Natural killer cell (primary cell): ENCODE measurements at regions not wholly inside any gene's neighbourhood (a gene's known extent, or its start where the extent isn't known, plus 50 kb on each side); places are given as distances from the start of the nearest gene placed in this dataset.

Experiments
- ATAC-seq, 3 donors: fragments of 150-1000 bp in 2 of 3; fragments of 200-7000 bp in 1 of 3; cut with Tn5 transposase; 1 replicate in 1 of 3; 2 replicates in 2 of 3; pipeline ENCODE4 v1.10.0; 2021; ENCODE audit warnings: mild to moderate bottlenecking in 2 of 3, moderate library complexity in 2 of 3
- DNase-seq, 2 donors: peaks; one replicate each; pipeline versions ENCODE4 v3.0.0 to v3.0.0-alpha.2; 2013 to 2021; ENCODE audit warnings: mixed read lengths in 1 of 2
- H3K27ac ChIP-seq: one replicate; pipeline ENCODE4 v1.5.1; 2013; ENCODE audit warnings: mild to moderate bottlenecking, low read length
- H3K27me3 ChIP-seq: one replicate; pipeline ENCODE4 v1.6.1; 2013; ENCODE audit warnings: low read length; ENCODE audit not compliant: control insufficient read depth, insufficient read depth
- H3K36me3 ChIP-seq: one replicate; pipeline ENCODE4 v1.6.1; 2013; ENCODE audit warnings: low read length; ENCODE audit not compliant: control insufficient read depth, insufficient read depth
- H3K4me1 ChIP-seq: one replicate; pipeline ENCODE4 v1.6.1; 2013; ENCODE audit warnings: low read length; ENCODE audit not compliant: control insufficient read depth, insufficient read depth
- H3K4me3 ChIP-seq: one replicate; pipeline ENCODE4 v1.5.1; 2013; ENCODE audit warnings: low read length
- H3K9me3 ChIP-seq: one replicate; pipeline ENCODE4 v1.6.1; 2013; ENCODE audit warnings: low read length; ENCODE audit not compliant: control insufficient read depth, insufficient read depth
- H3K27ac Mint-ChIP-seq, 2 donors: one replicate each; pipeline ENCODE4 v1.8.0; 2022; ENCODE audit warnings: mild to moderate bottlenecking in 2 of 2, mixed read lengths in 2 of 2, moderate library complexity in 1 of 2
- H3K27me3 Mint-ChIP-seq, 2 donors: one replicate each; pipeline ENCODE4 v1.8.0; 2022; ENCODE audit warnings: low read depth in 2 of 2, mixed read lengths in 2 of 2
- H3K36me3 Mint-ChIP-seq: one replicate; pipeline ENCODE4 v1.8.0; 2022; ENCODE audit warnings: mixed read lengths
- H3K4me1 Mint-ChIP-seq, 2 donors: one replicate each; pipeline ENCODE4 v1.8.0; 2022; ENCODE audit warnings: mixed read lengths in 2 of 2
- H3K4me3 Mint-ChIP-seq: one replicate; pipeline ENCODE4 v1.8.0; 2022; ENCODE audit warnings: mild to moderate bottlenecking, moderate library complexity, mixed read lengths
- H3K9me3 Mint-ChIP-seq, 2 donors: one replicate each; pipeline ENCODE4 v1.8.0; 2022; ENCODE audit warnings: mixed read lengths in 2 of 2
- WGBS: methylation state at CpG from one replicate; pipeline ENCODE4 v1.1.7; 2013; ENCODE audit warnings: missing lambda C conversion rate; ENCODE audit not compliant: insufficient coverage; 5-methylcytosine and 5-hydroxymethylcytosine counted together
- intact Hi-C: fragments of 100-400 bp; cut with micrococcal nuclease; formaldehyde crosslinking; loops from one replicate; pipeline ENCODE4 v1.14.2; 2022
- TF ChIP-seq, protein P1 (sequence below): fragments of 200-600 bp; IDR thresholded peaks from one replicate; pipeline ENCODE4 v1.8.0; 2022; ENCODE audit warnings: antibody characterized with exemption

DNA sequence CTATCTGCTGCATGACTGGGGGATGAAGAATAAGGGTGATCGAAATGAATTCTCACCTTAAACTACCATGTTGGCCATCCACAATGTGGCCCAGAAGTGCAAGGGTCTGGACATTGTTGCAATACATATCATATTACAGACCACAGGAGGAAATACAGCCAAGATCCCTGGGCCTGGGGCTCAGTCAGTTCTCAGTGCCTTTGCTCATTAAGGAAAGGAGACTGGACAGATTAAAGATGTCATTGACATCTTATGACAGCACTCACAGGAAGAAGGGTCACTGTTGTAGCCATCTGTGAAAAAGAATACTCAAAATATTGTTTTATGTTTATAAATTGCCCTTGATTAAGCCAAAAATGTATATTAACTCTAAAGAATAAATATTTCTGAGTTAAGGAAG, 1345.2 kb downstream of the FSTL5 start:
- no peaks in the 10 kb centered on the region for H3K4me1 ChIP-seq
- H3K27ac ChIP-seq, result no peak overlapping the region
- Mint-ChIP-seq H3K36me3 (no peaks in the 10 kb centered on the region), H3K9me3 (peaks cover 12 to 14% of the 10 kb centered on the region in 2 donors), H3K27me3 (no peaks in the 10 kb centered on the region), H3K4me3 (no peak overlapping the region), H3K4me1 (no peaks in the 10 kb centered on the region), H3K27ac (no peak overlapping the region)
- H3K27me3 ChIP-seq, result no peaks in the 10 kb centered on the region
- H3K9me3 ChIP-seq, result peaks cover 4% of the 10 kb centered on the region
- ATAC-seq (no peak), DNase-seq (no peak)
- TF ChIP-seq, protein P1, sequence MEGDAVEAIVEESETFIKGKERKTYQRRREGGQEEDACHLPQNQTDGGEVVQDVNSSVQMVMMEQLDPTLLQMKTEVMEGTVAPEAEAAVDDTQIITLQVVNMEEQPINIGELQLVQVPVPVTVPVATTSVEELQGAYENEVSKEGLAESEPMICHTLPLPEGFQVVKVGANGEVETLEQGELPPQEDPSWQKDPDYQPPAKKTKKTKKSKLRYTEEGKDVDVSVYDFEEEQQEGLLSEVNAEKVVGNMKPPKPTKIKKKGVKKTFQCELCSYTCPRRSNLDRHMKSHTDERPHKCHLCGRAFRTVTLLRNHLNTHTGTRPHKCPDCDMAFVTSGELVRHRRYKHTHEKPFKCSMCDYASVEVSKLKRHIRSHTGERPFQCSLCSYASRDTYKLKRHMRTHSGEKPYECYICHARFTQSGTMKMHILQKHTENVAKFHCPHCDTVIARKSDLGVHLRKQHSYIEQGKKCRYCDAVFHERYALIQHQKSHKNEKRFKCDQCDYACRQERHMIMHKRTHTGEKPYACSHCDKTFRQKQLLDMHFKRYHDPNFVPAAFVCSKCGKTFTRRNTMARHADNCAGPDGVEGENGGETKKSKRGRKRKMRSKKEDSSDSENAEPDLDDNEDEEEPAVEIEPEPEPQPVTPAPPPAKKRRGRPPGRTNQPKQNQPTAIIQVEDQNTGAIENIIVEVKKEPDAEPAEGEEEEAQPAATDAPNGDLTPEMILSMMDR, result no peak
- intact Hi-C loops, result no loop called here
- WGBS, result no CpG with 5 or more reads among the region's 1 CpG
- no peak overlapping the region for H3K4me3 ChIP-seq
- H3K36me3 ChIP-seq, result no peaks in the 10 kb centered on the region

DNA sequence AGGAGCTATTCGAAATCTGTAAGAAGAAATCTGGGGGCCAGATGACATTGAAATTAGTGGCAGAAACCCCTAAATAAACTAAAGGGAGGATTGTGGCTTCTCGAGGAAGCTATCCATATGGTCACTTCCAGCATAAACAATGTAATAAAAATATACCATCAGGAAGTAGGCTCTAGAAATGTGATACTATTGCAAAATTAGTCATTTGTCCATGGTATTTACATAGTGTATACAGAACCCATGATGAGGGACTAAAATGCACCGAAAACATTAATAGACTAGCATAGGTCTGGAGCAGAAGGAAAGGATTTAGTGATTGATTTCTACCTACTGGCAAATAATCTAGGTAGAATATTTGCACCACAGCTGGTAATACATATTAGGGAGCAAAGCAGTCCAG, 1344.0 kb downstream of the FSTL5 start:
- Mint-ChIP-seq H3K4me3 (no peak overlapping the region), H3K9me3 (peaks cover 7 to 9% of the 10 kb centered on the region in 2 donors), H3K27ac (no peak overlapping the region), H3K27me3 (no peaks in the 10 kb centered on the region), H3K36me3 (no peaks in the 10 kb centered on the region), H3K4me1 (no peaks in the 10 kb centered on the region)
- H3K4me3 ChIP-seq, result no peak overlapping the region
- H3K36me3 ChIP-seq, result no peaks in the 10 kb centered on the region
- H3K27me3 ChIP-seq, result no peaks in the 10 kb centered on the region
- peaks cover 4% of the 10 kb centered on the region for H3K9me3 ChIP-seq
- ATAC-seq (no peak), DNase-seq (no peak)
- intact Hi-C loops, result no loop called here
- TF ChIP-seq, protein P1, result no peak
- no peaks in the 10 kb centered on the region for H3K4me1 ChIP-seq
- H3K27ac ChIP-seq, result no peak overlapping the region
- 78% methylated on average over 1 of the region's 3 CpGs for whole genome bisulfite sequencing

- Histone ChIP-seq H3K36me3 (no peaks in the 10 kb centered on the region), H3K4me1 (no peaks in the 10 kb centered on the region), H3K4me3 (no peak overlapping the region), H3K27me3 (no peaks in the 10 kb centered on the region), H3K27ac (no peak overlapping the region), H3K9me3 (peaks cover 2% of the 10 kb centered on the region)
- Mint-ChIP-seq H3K36me3 (no peaks in the 10 kb centered on the region), H3K27me3 (no peaks in the 10 kb centered on the region), H3K9me3 (peaks cover 5 to 21% of the 10 kb centered on the region in 2 donors), H3K27ac (no peak overlapping the region), H3K4me3 (no peak overlapping the region), H3K4me1 (no peaks in the 10 kb centered on the region)
- intact Hi-C loops, result no loop called here
- DNase-seq, result no peak
- TF ChIP-seq, protein P1, result no peak
- WGBS, result 57% methylated on average over 1 of the region's 2 CpGs
- no peak for ATAC-seq
Measured at GRCh38 chr4:160824481-160824880, 1339.3 kb downstream of the FSTL5 start.

DNA sequence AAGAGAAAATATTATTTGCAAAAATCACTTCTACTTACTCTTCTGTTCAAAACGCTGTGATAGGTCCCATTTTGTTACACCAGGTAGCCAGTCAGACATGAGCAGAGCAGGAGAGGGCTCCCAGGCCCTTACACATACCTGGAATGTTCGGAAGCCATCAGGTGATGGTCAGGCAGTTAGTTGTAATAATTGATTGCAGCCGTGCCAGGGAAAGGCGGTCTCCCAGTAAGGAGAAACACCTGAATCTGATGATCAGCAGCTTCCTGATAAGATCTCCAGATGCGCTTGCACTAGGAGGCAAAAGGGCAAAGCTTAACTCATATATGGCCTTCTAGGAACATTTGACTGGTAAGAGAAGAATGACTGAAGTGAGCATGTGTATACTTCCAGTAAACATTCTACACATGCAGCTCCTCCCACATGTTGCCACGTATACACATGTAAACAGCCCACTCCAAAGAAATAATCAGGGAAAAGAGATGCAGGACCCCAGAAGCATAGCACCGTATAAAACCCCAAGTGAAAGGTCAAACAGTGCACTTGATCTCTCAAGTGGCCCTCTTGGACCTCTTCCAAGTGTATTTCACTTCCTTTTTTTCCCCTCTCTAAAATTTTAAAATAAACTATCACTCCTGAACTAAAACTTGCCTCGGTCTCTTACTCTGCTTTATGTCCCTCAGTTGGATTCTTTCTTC, 1338.0 kb downstream of the FSTL5 start:
- Mint-ChIP-seq H3K4me1 (no peaks in the 10 kb centered on the region), H3K4me3 (no peak overlapping the region), H3K27me3 (no peaks in the 10 kb centered on the region), H3K9me3 (peaks cover 2 to 14% of the 10 kb centered on the region in 2 donors), H3K27ac (no peak overlapping the region), H3K36me3 (no peaks in the 10 kb centered on the region)
- Histone ChIP-seq H3K4me1 (no peaks in the 10 kb centered on the region), H3K36me3 (no peaks in the 10 kb centered on the region), H3K27me3 (no peaks in the 10 kb centered on the region), H3K9me3 (peaks cover 2% of the 10 kb centered on the region), H3K4me3 (no peak overlapping the region), H3K27ac (no peak overlapping the region)
- WGBS, result 78% methylated on average over 8 of the region's 8 CpGs
- DNase-seq (no peak), ATAC-seq (no peak)
- intact Hi-C loops, result no loop called here
- TF ChIP-seq, protein P1, result no peak
